ENCODE measurements at regions not wholly inside any gene's neighbourhood (a gene's known extent, or its start where the extent isn't known, plus 50 kb on each side); places are given as distances from the start of the nearest gene placed in this dataset.

GRCh38 chr1:106360252-106360651, 696.2 kb upstream of the PRMT6 start:
- TF ChIP-seq, protein P1, sequence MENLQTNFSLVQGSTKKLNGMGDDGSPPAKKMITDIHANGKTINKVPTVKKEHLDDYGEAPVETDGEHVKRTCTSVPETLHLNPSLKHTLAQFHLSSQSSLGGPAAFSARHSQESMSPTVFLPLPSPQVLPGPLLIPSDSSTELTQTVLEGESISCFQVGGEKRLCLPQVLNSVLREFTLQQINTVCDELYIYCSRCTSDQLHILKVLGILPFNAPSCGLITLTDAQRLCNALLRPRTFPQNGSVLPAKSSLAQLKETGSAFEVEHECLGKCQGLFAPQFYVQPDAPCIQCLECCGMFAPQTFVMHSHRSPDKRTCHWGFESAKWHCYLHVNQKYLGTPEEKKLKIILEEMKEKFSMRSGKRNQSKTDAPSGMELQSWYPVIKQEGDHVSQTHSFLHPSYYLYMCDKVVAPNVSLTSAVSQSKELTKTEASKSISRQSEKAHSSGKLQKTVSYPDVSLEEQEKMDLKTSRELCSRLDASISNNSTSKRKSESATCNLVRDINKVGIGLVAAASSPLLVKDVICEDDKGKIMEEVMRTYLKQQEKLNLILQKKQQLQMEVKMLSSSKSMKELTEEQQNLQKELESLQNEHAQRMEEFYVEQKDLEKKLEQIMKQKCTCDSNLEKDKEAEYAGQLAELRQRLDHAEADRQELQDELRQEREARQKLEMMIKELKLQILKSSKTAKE (IDR thresholded peaks at IDR 0.05; ENCODE audit: low read depth, poor library complexity, severe bottlenecking), result no peak
- TF ChIP-seq, protein P2, sequence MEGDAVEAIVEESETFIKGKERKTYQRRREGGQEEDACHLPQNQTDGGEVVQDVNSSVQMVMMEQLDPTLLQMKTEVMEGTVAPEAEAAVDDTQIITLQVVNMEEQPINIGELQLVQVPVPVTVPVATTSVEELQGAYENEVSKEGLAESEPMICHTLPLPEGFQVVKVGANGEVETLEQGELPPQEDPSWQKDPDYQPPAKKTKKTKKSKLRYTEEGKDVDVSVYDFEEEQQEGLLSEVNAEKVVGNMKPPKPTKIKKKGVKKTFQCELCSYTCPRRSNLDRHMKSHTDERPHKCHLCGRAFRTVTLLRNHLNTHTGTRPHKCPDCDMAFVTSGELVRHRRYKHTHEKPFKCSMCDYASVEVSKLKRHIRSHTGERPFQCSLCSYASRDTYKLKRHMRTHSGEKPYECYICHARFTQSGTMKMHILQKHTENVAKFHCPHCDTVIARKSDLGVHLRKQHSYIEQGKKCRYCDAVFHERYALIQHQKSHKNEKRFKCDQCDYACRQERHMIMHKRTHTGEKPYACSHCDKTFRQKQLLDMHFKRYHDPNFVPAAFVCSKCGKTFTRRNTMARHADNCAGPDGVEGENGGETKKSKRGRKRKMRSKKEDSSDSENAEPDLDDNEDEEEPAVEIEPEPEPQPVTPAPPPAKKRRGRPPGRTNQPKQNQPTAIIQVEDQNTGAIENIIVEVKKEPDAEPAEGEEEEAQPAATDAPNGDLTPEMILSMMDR (IDR thresholded peaks at IDR 0.05 in 2 of 3, conservative IDR thresholded peaks at IDR 0.05 in 1 of 3; ENCODE audit: control insufficient read depth in 2 of 3, extremely low read depth in 1 of 3, insufficient read depth in 1 of 3, low read depth in 3 of 3, low read length in 3 of 3), result 0 out of 6 replicates have a peak, but pooled peaks of 1 of the 3 experiments have one; percentile 14
- TF ChIP-seq EZH2 (IDR thresholded peaks at IDR 0.05; ENCODE audit: borderline replicate concordance, control insufficient read depth, low read depth, low read length), result no peak
- TF ChIP-seq HCFC1 (IDR thresholded peaks at IDR 0.05; ENCODE audit: low read length), result no peak

Measured in GM12878 (cell line).